GM21528 (cell line): ENCODE measurements at regions not wholly inside any gene's neighbourhood (a gene's known extent, or its start where the extent isn't known, plus 50 kb on each side); places are given as distances from the start of the nearest gene placed in this dataset.

Experiments used
- ATAC-seq: cut with Tn5 transposase; IDR thresholded peaks from one replicate; pipeline ENCODE4 v1.9.1; 2021; ENCODE audit warnings: mild to moderate bottlenecking, moderate library complexity; ENCODE audit not compliant: unreplicated experiment, low FRiP score

DNA sequence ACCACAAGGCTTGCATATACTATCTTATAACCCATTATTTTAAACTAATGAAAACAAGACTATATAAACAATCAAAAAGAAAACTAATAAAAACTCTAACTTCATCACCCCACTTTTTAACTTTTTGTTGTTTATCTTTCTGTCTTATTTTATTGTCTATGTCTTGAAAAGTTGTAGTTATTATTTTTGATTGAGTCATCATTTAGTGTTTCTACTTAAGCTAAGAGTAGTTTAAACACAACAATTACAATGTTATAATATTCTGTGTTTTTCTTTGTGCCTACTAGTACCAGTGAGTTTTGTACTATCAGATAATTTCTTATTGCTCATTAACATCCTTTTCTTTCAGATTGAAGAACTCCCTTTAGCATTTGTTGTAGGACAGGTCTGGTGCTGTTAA lies 318.7 kb upstream of the ATP5MC3 start:
- ATAC-seq, result no peak

DNA sequence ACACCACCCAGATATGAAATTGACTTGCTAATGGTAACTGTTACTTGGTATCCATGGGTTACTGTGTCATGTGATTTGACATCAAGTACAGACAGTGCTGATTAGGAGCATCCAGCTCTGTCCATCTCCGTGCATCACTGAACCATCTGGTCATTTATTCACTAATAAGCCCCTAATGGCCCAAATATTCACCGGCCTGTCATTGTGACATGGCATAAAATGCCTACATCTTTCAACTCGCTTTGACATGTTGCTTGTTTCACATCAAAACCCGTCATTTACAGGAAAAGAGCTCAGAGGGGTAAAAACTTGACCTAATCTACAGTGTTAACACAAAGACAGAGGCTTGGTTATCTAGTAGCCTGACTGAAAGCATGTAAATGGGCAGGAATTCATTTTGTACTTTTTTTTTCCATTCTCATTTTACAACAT lies 308.9 kb upstream of the ATP5MC3 start:
- no peak for ATAC-seq

DNA sequence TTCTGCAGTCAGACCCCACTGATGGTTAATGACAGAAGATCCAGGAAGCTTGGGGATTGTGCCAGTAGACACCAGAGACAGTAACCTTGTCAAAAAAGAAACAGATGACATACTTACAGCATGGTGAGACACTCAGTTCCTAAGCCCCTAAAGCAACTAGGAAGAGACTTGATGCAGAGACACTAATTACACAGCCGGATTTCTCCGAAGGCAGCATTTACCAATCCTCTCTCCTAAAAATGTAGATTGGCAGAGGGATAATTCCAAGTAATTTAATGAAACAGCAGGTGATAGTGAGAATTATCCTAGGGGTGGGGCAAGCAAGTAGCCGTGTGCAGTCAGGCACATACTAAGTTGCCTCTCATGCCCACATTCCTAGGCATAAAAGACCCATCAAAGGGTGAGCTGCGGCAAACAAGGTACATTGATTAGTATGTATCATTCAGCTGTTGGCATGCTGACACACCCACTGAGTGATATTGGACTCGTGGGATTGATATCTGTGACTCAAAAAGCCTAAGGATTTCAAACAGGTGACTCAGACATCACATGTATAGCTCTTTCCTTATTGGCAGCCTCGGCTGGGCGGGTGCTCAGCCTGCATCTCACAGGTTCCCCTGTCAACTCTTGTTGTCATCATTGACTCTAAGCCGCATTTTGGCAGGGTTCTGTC lies 296.7 kb upstream of the ATP5MC3 start:
- ATAC-seq, result no peak

DNA sequence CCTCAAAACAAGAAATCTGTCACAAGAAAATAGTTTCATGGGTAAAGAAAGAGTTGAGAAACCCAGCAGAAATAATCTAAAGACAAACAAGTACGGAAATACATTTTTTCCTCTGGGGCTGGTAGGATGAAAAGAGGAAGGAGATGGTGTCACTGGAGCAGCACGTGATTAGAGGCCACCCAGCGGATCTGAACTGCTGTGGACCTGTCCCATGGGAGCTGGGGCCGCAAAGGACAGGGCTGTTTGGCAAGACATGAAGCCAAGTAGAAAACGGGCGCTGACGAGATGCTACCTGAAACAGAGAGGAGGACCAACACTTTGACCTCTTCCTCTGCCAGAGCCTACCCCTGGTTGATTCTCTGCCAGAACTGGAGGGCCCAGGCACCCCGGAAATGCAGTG lies 295.4 kb upstream of the ATP5MC3 start:
- ATAC-seq, result no peak

DNA sequence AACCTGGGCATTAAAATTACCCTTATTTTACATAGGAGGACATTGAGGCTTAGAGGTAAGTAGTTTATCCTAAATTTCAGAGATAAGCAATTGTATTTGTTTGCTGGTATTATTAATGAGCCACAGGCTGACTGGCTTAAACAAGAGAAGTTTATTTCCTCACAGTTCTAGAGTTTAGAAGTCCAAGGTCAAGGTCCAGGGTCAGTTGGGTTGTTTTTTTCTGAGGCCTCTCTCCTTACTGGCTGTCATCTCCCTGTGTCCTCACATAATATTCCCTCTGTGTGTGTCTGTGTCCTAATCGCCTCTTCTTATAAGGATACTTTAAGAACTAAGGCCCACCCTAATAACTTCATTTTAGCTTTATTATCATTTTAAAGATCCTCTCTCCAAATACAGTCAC lies 294.9 kb upstream of the ATP5MC3 start:
- no peak for ATAC-seq

DNA sequence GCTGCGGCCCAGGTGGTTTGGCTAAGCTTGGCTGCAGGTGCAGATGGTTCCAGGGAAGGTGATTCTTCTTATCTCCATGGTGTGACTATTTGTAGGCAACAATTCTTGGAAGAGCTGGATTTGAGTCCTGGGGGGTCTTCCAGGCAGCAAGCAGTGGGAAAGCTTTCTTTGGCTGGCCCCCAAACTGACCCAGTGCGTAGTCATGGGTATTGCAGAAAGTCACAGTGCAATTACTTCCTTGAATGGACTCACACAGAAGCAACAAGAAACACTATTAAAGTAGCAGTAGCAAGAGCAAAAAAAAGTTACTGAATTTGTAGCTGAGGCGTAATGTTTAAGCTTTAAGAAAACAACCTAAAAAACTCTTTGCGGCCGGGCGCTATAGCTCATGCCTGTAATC lies 293.6 kb upstream of the ATP5MC3 start:
- no peak for ATAC-seq

DNA sequence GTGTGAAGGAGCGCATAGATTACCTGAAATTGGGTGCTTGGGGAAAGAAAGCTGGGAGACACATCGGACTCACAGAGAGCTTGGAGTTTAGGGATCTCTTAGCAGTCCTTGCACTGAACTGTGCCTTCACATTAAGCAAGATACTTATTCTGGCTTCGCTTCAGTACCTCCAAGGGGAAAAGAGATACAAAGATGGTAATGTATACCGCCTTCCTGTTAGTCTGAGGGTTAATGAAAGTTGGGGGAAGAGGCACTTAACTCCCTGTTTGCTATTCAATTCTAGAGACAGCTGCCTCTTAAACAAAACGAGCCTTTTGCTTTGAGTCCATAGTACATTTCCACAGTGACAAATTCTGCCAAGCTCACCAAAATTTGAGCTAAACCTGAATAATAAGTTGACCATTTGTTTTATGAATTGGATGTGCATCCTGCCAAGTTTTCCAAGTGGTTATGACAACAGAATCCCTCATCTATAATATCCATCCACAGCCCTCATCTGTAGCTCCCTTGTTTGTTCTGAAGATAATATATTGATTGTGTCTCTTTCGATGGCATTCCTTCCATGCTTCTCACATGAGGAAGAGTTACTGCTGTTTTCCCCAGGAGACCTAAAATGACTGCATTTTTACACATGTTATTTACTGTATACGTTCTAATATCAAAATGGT lies 287.1 kb upstream of the ATP5MC3 start:
- ATAC-seq, result no peak

DNA sequence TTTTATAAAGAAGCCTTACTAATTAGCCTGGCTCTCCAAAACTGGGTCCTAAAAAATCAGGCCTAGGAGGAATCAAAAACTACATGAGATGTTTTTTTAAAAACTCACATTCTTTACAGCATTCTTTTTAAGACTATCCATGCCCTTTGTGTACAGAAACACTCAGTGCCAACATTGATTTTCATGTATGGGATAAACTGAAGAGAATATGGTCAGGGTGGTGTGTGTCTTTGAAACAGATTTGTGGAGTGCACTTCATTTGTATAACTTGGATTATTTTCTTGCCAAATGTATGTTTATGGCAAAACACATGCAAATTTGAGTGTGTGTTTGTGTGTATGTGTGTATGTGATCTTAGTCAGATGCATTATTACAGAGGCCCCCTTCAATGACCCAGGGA lies 283.6 kb upstream of the ATP5MC3 start:
- no peak for ATAC-seq

DNA sequence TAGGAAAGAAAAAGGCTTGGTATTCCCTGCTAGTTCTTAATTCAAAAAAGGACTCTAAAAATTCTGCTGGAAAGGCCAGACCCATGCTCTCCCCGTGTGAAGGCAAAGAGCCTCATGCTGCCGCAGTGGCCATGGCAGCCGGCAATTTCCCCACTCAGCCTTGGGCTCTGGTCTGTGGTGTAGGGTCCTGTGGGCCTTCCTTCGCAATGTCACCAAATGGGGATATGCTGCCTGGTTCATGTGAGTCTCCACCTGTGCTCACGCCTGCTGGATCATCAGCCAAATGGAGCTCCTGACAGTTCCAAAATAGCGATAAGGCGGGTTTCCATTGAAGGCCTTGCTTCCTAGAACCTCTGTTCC lies 282.8 kb upstream of the ATP5MC3 start:
- ATAC-seq, result no peak

DNA sequence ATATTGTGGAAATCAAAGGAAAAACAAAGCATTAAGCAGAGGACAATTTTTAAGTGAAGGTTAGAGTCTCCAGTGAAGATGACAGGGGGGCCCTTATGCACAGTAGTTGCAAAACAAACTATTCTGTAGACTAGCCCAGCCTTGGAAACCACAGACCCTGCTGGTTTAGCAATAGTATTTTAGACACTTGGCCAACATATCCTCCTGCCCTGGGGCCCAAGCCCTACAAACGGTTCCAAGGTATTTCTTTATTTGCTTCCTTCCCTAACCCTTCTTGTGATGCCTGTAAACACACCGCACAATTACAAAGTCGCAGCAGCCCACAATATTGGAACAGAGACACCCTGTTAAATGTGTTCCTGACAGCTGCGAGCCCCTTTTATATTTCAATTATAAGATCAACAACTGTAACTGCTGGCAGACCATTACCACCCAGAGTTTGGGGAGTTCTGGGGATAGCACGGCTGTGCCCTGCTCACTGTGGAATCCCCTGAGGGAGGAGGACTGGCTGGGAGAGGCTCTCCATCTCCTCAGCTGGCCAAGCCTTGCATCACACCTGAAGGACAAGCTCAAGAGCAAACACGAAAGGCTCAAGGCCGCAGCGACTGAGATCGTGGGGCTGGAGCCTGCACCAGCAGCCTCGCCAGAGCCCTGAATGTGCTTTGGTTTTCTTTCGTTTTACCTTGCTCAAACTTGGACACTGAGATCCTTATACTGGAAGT lies 282.2 kb upstream of the ATP5MC3 start:
- ATAC-seq, result no peak

DNA sequence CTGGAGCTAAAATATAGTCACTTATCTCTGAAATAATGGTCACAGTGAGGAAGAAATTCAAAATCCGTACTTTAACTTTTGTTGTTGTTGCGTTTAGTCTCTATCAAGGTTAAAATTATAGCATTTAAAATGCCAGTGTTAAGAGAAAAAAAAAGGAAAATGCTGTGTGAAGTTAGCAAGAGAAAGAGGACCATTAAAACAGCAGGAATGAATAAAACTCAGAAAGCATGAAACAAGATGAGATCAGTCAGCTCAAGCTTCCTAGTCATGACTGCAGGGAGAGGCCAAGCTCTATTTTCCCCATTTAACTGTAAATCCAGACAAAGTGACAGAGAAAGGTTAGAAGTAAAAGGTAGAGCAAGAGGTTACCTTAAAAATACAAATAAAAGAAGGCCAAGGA lies 281.7 kb upstream of the ATP5MC3 start:
- no peak for ATAC-seq

DNA sequence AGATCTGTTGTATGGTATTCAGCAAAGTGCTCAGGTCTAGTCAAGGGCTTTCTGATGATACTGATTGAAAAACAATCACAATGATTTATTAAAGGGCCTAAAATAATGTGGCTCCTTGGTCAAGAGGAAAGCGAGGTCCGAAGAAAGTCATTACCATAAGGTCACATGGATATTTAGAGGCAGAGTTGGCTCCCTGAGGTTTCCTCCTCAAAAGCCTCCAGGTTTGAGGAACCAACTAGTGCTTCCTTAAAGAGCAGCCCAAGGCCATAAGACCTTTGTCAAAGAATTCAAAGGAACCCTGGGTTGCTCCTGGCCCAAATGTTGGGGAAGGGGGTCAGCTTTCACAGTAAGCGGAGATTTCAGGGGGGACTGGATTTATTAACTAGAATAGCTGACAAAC lies 280.7 kb upstream of the ATP5MC3 start:
- ATAC-seq, result no peak

DNA sequence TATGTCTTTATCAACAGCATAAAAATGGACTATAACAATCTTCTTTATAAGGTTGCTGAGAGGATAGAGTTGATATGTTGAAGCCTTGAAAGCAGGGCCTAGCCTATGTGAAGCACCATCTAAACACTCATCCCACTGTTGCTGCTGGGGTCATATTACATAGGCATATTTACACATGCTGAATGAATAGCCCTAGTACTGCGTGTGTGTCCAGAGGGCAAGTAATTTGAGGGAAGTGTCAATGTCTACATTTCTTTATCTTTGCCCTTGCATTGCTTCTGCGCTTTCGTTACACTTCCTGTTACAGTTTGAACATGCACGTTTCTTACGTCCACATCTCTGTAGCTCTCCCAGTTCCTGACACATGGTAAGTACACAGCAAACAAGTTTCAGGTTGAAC lies 280.3 kb upstream of the ATP5MC3 start:
- ATAC-seq, result no peak

DNA sequence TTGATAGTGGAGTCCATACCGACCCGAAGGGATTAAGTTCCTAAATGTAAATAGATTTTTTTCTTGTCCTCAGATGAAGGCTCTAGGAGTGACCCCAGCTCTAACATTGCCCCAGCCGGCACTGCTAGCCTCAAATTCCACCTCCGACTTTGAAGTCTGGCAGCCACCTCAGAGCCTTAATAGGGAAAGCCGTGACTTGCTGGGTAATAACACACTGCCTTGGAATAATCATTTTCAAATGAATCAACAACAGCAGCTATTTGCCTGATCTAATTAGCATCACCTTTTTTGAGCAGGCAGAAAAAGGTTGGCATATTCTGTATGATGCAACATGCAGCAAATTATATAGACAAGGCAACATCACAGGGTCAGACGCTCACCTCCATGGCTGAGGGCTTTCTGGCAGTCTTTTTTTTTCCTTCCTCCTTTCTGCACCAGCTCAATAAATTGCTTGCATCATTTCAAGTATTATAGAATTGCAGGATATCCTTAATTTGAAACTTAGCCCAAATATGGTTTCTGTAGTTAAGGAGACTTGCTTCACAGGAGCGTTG lies 276.5 kb upstream of the ATP5MC3 start:
- no peak for ATAC-seq

DNA sequence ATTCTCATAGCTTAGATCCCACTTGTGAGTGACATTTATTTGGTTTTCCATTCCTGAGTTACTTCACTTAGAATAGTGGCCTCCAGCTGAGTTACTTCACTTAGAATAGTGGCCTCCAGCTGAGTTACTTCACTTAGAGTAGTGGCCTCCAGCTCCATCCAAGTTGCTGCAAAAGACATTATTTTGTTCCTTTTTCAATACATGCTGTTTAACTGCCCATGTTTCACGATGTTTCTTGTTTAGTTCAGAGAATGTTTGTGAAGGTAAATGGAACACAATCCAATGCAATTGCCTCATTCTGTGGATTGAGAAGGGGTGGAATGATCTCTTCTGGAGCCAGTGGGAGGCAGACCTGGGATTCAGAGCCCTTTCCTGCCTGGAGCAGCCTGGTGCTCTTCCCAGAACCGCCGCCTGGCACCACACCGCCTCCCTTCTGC lies 273.5 kb upstream of the ATP5MC3 start:
- no peak for ATAC-seq

DNA sequence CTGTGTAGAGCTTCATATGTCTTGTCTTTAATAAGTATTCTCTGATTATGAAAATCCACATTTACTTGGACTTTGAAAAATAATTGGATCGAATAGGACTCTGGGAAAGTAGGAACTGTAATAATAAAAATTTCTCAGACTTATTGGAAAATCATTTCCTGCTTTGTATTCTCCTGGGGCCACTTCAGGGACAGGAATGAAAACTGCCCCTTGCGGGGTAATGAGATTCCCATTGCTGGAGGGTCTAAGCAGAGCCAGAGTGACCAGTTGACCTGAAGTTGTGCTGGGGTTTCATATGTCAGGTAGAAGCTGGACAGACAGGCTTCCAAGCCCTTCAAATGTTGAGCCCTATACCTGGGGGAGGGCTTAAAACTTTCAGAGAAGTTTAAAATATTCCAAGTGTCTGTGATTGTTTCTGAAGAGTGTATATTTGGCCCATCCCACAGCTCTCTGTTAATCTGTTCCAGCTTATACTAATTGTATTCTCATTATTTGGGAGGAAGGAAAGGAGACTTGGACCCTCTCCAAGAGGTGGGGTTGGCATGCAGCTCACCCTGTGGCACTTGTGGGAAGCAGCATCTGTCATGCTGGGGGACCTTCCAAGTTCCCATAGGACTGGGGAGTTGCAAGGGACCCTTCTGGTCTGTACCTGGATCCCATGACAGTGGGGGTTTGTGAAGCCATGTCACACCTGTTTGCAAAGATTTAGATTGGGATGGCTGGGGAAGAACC lies 268.7 kb upstream of the ATP5MC3 start:
- no peak for ATAC-seq

DNA sequence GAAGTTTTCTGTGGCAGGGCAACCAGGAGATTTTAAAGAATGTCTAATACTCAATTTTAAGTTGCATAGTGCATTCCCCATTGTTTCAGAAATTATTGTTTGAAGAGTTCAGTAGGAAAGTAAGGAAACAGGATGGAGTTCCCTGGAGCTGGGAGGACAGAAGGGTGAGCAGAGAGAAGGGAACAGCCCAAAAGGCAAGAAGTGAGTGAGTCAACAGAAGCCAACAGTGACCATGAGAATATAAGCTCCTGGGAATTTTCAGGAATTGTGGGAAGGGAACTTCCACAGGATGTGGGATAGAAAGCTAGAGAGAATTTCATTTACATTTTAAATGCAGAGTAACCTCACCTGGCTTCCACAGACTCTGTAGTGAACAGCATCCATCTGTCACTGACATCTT lies 268.1 kb upstream of the ATP5MC3 start:
- no peak for ATAC-seq

DNA sequence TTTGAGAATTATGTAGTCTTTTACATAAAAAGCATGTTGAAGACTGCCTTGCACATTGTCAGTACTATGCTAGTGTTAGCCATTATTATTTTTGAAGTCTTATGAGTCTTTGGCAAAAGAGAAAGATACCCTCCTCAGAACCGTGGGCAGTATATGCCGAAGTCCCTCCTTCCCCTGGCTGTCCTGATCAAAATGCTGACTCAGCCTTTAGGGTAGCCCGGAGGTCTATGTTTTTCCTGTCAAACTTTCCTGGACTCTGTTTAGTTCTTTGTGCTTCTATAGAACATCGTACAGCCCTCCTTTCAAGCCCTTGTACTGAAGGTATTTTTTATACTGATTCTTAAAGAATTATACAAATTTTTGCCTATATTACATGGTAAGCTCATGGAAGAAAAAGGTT lies 264.7 kb upstream of the ATP5MC3 start:
- ATAC-seq, result no peak

DNA sequence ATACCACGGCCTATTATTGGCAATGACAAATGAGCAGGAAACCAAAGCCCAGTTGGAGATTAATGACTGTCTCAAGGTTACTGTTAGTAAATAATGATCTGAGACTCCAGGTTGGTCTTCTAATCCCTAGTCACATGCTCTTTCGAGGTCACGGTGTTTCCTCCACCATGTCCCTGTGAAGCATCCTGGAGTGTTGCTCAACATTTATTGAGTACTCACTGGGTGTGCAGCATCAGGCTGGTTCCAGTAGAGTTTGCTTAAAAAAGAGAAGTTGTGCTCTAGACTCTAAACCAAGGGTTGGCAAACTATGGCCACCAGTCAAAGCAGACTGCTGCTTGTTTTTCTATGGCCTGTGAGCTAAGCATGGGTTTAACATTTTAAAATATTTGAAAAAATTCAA lies 263.8 kb upstream of the ATP5MC3 start:
- no peak for ATAC-seq

DNA sequence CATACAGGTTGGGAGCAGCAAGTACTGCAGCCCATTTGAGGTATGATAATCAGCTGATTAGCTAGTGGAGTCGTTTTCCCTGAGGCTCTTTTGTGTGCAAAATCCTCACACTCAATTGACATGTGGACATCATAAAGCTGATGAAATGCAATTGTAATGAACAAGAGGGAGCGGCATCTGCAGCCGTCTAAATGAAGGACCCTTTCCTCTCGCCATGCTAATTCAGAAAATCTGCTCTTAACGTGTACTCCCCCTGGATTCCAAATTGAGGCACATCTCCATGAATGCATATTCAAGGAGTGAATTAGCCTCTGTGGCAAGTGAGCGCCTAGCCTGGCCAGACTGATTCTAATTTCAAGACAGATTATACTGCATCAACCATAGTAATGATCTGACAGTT lies 260.9 kb upstream of the ATP5MC3 start:
- ATAC-seq, result no peak

DNA sequence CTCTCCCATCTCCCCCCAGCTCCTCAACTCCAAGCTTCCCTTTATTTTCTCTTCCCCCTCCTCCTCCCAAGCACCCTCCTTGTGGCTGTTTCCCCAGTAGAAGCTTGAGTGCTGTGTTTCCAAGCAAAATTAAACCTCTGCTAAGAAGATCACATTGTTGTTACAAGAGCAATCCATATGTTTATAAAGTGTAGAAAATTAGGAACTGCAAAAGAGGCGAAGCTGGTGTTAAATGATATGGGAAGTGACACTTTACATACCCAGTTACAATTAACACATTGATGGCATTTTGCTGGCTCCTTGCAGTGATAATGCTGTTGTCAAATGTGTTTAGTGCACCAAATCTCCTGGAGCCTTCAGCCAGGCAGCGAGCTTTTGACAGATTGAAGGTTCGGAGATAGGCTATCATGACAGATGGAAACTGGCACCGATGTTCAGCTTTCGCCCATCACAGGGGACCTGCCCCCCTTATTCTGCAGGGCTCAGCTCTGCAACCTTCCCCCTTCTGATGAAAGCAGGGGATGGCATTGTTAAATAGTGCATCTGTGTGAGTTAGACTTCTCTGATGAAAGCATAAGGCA lies 259.8 kb upstream of the ATP5MC3 start:
- no peak for ATAC-seq
